ENCODE measurements at regions not wholly inside any gene's neighbourhood (a gene's known extent, or its start where the extent isn't known, plus 50 kb on each side); places are given as distances from the start of the nearest gene placed in this dataset.

DNA sequence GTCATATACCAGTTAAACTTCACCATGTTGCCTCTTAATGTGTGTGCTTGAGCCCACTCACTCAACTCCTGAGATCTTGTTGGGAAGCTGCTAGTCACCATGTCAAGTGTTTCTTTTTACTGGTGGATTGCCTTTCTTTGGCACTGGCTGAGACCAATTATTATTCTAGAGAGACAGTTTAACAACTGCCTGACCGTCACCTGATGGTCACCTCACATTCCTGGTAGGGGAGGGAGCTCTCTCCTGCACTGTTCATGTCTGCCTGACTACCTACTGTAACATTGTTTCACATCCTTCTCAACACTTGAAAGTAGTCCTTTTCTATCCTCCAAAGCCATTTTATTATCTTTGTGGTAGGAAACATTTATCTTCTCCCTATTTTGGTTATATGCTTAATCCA, 172.3 kb downstream of the RWDD3 start:
- TF ChIP-seq, protein P1, sequence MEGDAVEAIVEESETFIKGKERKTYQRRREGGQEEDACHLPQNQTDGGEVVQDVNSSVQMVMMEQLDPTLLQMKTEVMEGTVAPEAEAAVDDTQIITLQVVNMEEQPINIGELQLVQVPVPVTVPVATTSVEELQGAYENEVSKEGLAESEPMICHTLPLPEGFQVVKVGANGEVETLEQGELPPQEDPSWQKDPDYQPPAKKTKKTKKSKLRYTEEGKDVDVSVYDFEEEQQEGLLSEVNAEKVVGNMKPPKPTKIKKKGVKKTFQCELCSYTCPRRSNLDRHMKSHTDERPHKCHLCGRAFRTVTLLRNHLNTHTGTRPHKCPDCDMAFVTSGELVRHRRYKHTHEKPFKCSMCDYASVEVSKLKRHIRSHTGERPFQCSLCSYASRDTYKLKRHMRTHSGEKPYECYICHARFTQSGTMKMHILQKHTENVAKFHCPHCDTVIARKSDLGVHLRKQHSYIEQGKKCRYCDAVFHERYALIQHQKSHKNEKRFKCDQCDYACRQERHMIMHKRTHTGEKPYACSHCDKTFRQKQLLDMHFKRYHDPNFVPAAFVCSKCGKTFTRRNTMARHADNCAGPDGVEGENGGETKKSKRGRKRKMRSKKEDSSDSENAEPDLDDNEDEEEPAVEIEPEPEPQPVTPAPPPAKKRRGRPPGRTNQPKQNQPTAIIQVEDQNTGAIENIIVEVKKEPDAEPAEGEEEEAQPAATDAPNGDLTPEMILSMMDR (IDR thresholded peaks at IDR 0.05): no peak
- no peak for TF ChIP-seq EP300 (IDR thresholded peaks at IDR 0.05)
